Neutrophil (primary cell): ENCODE measurements at regions not wholly inside any gene's neighbourhood (a gene's known extent, or its start where the extent isn't known, plus 50 kb on each side); places are given as distances from the start of the nearest gene placed in this dataset.

Experiments
- H3K27ac ChIP-seq: fragments of 200-600 bp; sonication (generic); 2 replicates; pipeline ENCODE4 v1.5.1; 2016; ENCODE audit warnings: mild to moderate bottlenecking, moderate library complexity
- H3K27me3 ChIP-seq: fragments of 200-600 bp; sonication (generic); 2 replicates; pipeline ENCODE4 v1.6.0; 2016; ENCODE audit warnings: mild to moderate bottlenecking
- H3K36me3 ChIP-seq: fragments of 200-600 bp; sonication (generic); 2 replicates; pipeline ENCODE4 v1.5.1; 2017
- H3K4me1 ChIP-seq, 2 experiments: fragments of 200-600 bp in 1 of 2; sonication (generic) in 1 of 2; 1 replicate in 1 of 2; 2 replicates in 1 of 2; pipeline versions ENCODE4 v1.5.1 to v1.6.1; 2013 to 2016; ENCODE audit warnings: low read depth in 1 of 2, low read length in 1 of 2, mild to moderate bottlenecking in 1 of 2, moderate library complexity in 1 of 2; ENCODE audit not compliant: control insufficient read depth in 1 of 2, insufficient read depth in 1 of 2
- H3K4me3 ChIP-seq, 2 experiments: fragments of 200-600 bp in 1 of 2; sonication (generic) in 1 of 2; 1 replicate in 1 of 2; 2 replicates in 1 of 2; pipeline ENCODE4 v1.5.1; 2013 to 2016; ENCODE audit warnings: low read depth in 1 of 2, low read length in 1 of 2, mild to moderate bottlenecking in 1 of 2, moderate library complexity in 1 of 2
- H3K9me3 ChIP-seq: fragments of 200-600 bp; sonication (generic); 2 replicates; pipeline ENCODE4 v1.5.1; 2016
- TF ChIP-seq, protein P1 (sequence below): fragments of 200-600 bp; sonication (generic); IDR thresholded peaks from 2 replicates; pipeline ENCODE4 v1.5.1; 2016; ENCODE audit warnings: antibody characterized with exemption

DNA sequence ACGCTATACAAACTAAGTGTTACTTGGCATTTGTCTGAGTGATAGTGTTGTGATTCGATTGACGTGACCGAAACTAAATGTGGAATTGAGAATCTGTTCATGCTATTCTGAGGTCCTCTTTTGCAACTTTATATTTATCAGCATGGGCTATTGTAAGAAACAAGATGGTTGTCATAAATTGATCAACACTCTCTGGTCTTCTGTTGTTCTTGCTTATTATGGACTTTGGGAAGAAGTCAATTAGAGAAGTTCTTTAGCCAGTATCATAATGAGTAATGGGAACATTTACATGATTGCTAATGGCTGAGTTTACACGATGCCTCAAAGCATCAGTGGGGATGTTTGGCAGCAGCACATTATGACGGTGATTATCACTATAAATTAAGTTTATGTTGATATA is 195.0 kb downstream of the CD83 start:
- Histone ChIP-seq H3K36me3 (no peaks in the 10 kb centered on the region), H3K27me3 (no peaks in the 10 kb centered on the region), H3K4me3 (no peak overlapping the region), H3K27ac (no peak overlapping the region), H3K4me1 (no peaks in the 10 kb centered on the region), H3K9me3 (no peaks in the 10 kb centered on the region)
- TF ChIP-seq, protein P1, sequence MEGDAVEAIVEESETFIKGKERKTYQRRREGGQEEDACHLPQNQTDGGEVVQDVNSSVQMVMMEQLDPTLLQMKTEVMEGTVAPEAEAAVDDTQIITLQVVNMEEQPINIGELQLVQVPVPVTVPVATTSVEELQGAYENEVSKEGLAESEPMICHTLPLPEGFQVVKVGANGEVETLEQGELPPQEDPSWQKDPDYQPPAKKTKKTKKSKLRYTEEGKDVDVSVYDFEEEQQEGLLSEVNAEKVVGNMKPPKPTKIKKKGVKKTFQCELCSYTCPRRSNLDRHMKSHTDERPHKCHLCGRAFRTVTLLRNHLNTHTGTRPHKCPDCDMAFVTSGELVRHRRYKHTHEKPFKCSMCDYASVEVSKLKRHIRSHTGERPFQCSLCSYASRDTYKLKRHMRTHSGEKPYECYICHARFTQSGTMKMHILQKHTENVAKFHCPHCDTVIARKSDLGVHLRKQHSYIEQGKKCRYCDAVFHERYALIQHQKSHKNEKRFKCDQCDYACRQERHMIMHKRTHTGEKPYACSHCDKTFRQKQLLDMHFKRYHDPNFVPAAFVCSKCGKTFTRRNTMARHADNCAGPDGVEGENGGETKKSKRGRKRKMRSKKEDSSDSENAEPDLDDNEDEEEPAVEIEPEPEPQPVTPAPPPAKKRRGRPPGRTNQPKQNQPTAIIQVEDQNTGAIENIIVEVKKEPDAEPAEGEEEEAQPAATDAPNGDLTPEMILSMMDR: no peak

DNA sequence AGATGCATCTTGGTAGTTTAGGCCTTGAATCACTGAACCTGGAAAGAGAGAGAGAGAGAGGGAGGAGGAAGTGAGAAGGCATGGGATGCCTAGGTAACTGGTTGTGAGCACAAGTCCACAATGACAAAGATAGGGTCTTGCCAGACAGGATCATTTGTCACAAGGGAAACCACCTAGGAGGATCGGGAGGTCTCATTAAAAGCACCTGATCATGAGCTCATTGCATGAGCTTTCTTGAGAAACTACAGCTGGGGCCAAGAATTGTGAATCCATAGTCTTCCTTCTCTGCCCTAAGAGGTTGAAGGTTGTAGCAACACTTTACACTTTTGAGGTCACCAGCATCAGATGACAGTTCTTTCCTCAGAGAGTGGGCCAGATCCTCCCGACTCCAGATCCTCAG is 195.7 kb downstream of the CD83 start:
- Histone ChIP-seq H3K36me3 (no peaks in the 10 kb centered on the region), H3K4me3 (no peak overlapping the region), H3K4me1 (no peaks in the 10 kb centered on the region), H3K27ac (no peak overlapping the region), H3K27me3 (no peaks in the 10 kb centered on the region), H3K9me3 (no peaks in the 10 kb centered on the region)
- TF ChIP-seq, protein P1: no peak

DNA sequence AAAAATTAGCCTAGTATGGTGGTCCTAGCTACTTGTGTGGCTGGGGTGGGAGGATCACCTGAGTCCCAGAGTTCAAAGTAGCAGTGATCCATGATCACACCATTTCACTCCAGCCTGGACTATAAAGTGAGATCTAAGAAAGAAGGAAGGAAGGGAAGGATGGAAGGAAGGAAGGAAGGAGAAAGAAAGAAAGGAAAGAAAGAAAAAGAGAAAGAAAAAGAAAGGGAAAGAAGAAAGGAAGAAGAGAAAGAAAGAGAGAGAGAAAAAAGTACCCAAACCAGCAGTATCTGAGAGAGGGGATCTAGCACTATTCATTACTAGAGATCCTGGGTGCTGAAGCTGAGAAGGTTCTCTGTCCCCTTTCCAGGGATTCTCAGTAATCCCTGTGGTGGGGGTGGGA is 197.8 kb downstream of the CD83 start:
- H3K9me3 ChIP-seq: no peaks in the 10 kb centered on the region
- no peaks in the 10 kb centered on the region for H3K36me3 ChIP-seq
- no peak overlapping the region for H3K27ac ChIP-seq
- no peak overlapping the region for H3K4me3 ChIP-seq
- no peaks in the 10 kb centered on the region for H3K4me1 ChIP-seq
- TF ChIP-seq, protein P1: no peak
- H3K27me3 ChIP-seq: no peaks in the 10 kb centered on the region

DNA sequence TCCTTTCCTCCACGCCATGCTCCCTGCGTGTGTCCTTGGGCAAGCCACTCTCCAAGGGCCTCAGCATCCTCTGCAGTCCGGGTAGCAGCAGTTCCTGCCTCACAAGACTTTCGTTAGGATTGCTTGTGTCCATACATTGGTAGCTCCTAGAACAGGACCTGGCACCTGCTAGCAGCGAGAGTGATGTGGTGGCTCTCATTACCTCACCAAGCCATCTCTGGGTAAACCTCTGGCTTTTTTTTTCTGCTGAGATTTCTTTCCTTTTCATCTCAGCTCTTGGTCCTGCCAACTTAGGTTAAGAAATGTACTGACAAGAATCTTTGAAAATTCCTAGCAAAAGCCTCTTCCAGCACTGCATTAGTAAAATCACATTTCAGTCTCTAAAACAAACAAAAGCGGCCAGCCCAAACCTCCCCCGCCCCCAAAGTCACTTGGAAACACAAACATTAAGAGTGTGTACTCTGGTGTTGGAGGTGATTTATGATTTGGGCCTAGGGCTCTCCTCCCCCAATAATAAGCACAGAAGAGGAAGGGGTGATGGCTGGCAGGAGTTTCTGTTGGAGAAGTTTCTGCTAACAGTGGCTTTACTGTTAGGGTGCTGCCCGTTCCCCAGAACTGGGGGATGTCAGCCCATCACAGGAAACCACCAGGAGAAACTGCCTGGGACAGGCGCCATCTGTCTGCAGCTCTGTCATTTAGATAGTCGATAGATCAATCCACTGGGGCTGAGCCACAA is 199.2 kb downstream of the CD83 start:
- Histone ChIP-seq H3K4me1 (no peaks in the 10 kb centered on the region), H3K27ac (no peak overlapping the region), H3K27me3 (no peaks in the 10 kb centered on the region), H3K9me3 (no peaks in the 10 kb centered on the region), H3K36me3 (no peaks in the 10 kb centered on the region), H3K4me3 (no peak overlapping the region)
- TF ChIP-seq, protein P1: no peak

DNA sequence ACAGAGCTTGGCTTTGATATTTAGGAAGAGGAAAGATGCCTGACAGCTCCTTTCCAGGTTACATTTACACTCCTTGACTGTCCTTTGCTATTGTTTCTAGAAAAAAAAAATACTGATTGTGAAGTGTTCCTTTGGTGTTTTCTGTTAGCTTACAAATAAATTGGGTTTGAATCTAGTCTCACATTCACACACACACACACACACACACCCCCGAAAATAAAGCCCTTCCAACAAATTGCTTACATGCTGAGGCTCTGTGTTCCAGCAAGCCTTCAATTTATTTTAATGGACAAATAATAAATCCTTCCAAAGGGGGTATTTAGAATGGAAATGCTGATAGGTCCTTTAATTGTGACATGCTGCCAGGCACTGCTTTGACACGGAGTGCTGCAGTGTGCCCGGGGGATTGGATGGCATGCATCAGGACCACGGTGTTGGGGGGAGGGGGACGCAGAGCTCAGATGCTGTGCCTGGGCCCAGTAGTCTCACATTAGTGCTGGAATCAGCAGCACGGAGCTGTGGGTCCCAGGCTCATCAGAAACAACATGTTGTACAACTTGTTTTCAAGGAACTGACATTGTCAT is 199.9 kb downstream of the CD83 start:
- no peaks in the 10 kb centered on the region for H3K36me3 ChIP-seq
- no peak overlapping the region for H3K27ac ChIP-seq
- H3K27me3 ChIP-seq: no peaks in the 10 kb centered on the region
- H3K4me3 ChIP-seq: no peak overlapping the region
- H3K4me1 ChIP-seq: no peaks in the 10 kb centered on the region
- TF ChIP-seq, protein P1: no peak
- H3K9me3 ChIP-seq: no peaks in the 10 kb centered on the region
